ENCODE measurements at regions not wholly inside any gene's neighbourhood (a gene's known extent, or its start where the extent isn't known, plus 50 kb on each side); places are given as distances from the start of the nearest gene placed in this dataset.

DNA sequence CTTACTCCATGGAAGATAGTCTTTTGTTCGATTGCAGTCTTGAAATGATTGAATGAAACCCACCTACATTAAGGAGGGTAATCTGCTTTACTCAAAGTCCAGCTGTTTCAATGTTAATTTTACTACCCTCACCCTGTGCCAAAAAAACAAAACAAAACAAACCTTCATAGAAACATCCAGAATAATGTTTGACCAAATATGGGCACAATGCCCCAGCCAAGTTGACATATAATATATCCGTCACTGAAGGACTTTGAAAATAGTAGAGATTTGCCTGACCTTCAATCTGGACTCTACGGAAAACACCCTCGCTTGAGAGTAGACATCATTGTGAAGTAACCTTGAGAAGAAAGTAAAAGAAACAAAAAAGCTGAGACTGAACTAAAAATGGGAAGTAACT lies 550.5 kb upstream of the SMIM31 start:
- TF ChIP-seq POLR2A (IDR thresholded peaks at IDR 0.05) = no peak
- TF ChIP-seq, protein P1, sequence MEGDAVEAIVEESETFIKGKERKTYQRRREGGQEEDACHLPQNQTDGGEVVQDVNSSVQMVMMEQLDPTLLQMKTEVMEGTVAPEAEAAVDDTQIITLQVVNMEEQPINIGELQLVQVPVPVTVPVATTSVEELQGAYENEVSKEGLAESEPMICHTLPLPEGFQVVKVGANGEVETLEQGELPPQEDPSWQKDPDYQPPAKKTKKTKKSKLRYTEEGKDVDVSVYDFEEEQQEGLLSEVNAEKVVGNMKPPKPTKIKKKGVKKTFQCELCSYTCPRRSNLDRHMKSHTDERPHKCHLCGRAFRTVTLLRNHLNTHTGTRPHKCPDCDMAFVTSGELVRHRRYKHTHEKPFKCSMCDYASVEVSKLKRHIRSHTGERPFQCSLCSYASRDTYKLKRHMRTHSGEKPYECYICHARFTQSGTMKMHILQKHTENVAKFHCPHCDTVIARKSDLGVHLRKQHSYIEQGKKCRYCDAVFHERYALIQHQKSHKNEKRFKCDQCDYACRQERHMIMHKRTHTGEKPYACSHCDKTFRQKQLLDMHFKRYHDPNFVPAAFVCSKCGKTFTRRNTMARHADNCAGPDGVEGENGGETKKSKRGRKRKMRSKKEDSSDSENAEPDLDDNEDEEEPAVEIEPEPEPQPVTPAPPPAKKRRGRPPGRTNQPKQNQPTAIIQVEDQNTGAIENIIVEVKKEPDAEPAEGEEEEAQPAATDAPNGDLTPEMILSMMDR (IDR thresholded peaks at IDR 0.05) = no peak
- Histone ChIP-seq H3K4me1 (no peaks in the 10 kb centered on the region), H3K9me3 (no peaks in the 10 kb centered on the region), H3K27ac (no peak overlapping the region), H3K27me3 (no peaks in the 10 kb centered on the region), H3K36me3 (no peaks in the 10 kb centered on the region), H3K4me3 (no peak overlapping the region)
- intact Hi-C loops (cut with DNase I) = no loop called here
- no peak for DNase-seq
- WGBS, 2 donors = 79 to 86% methylated on average over 4 of the region's 4 CpGs

DNA sequence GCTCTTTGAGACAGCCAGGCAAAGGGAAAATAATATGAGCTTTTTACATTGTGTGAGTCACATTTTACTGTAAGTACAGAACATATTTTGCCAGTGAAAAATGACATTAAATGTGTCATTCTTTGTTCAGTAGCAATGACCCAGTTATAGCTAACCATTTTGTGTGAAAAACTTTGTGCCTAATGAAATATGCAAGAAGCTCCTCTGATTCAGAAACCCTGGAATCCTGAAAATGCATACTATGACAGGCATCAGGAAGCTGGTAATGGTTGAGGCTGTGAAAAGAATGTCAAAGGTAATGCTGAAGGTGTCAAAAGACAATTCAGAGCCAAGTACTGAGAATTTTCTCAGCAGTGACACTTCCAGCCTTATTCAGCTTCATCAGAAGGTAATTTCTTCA lies 549.5 kb upstream of the SMIM31 start:
- no peak for DNase-seq
- Histone ChIP-seq H3K4me1 (no peaks in the 10 kb centered on the region), H3K27me3 (no peaks in the 10 kb centered on the region), H3K27ac (no peak overlapping the region), H3K36me3 (no peaks in the 10 kb centered on the region), H3K9me3 (no peaks in the 10 kb centered on the region), H3K4me3 (no peak overlapping the region)
- intact Hi-C loops (cut with DNase I) = no loop called here
- no peak for TF ChIP-seq POLR2A (IDR thresholded peaks at IDR 0.05)
- TF ChIP-seq, protein P1 (IDR thresholded peaks at IDR 0.05) = no peak

DNA sequence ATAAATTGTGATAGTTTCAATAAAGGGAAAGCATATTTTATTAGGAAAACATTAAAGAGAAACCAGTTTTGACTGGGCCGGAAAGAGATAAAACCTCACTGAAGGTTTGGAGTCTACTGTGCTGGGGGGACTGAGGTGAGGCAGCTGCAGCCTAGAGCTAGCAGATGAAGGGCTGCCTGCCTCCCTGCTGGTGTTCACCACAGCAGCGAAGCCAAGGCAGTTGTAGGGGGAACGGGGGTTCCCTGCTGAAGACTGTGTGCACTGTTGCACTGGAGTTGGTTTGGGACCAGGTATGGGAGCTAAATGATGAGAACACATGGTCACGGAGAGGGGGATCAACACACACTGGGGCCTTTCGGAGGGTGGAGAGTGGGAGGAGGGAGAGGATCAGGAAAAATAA lies 546.5 kb upstream of the SMIM31 start:
- TF ChIP-seq, protein P1 (IDR thresholded peaks at IDR 0.05) = no peak
- TF ChIP-seq POLR2A (IDR thresholded peaks at IDR 0.05) = no peak
- intact Hi-C loops (cut with DNase I) = no loop called here
- no peak overlapping the region for H3K27ac ChIP-seq
- DNase-seq = no peak
- 75 to 76% methylated on average over 4 to 5 of the region's 5 CpGs for WGBS, 2 donors
- no peaks in the 10 kb centered on the region for H3K4me1 ChIP-seq
- no peaks in the 10 kb centered on the region for H3K9me3 ChIP-seq
- H3K4me3 ChIP-seq = no peak overlapping the region
- H3K36me3 ChIP-seq = no peaks in the 10 kb centered on the region
- H3K27me3 ChIP-seq = no peaks in the 10 kb centered on the region

DNA sequence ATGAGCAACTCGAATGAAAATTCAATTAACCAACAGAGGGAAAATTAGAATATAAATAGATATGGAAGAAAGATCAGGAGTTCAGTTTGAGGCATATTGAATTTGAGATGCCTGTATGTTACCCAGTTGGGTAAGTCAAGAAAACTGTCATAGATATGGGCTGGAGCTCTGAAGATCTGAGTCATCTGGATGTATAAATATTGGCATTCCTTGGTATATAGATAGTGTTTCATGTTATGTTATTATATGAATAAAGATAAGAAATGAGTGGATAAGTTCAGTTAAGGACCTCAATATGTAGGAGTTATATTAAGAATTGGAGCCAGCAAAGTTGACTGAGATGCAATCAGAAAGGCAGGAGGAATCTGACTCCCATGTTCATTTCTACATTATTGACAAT lies 543.6 kb upstream of the SMIM31 start:
- DNase-seq = no peak
- 33 to 59% methylated on average over 1 of the region's 1 CpG for WGBS, 2 donors
- intact Hi-C loops (cut with DNase I) = no loop called here

DNA sequence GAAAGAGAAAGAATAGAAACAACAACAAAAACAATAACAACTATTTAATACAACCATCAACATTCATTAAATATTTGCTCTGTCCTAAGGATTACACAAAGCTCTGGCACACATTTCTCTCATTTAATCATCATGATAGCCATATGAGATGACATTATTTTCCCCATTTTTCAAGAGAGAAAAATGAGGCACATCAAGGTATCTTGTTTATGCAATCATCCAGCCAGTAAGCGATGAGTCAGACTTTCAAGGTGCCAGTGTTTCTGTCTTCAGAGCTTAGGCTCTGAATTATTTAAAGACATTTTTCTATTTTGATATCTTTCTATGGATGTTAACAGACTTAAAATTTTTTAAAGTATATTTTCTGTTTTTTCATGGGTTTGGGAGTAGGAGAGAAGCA lies 541.8 kb upstream of the SMIM31 start:
- TF ChIP-seq, protein P1 (IDR thresholded peaks at IDR 0.05) = no peak
- TF ChIP-seq POLR2A (IDR thresholded peaks at IDR 0.05) = no peak
- intact Hi-C loops (cut with DNase I) = no loop called here

More for the DNA sequence above, 543.6 kb upstream of the SMIM31 start:
- no peak overlapping the region for H3K4me3 ChIP-seq
- no peaks in the 10 kb centered on the region for H3K36me3 ChIP-seq
- H3K4me1 ChIP-seq = no peaks in the 10 kb centered on the region
- H3K9me3 ChIP-seq = no peaks in the 10 kb centered on the region
- no peak overlapping the region for H3K27ac ChIP-seq
- TF ChIP-seq, protein P1 (IDR thresholded peaks at IDR 0.05) = no peak
- H3K27me3 ChIP-seq = no peaks in the 10 kb centered on the region

More for the DNA sequence above, 541.8 kb upstream of the SMIM31 start:
- no peak overlapping the region for H3K27ac ChIP-seq
- H3K9me3 ChIP-seq = no peaks in the 10 kb centered on the region
- H3K27me3 ChIP-seq = no peaks in the 10 kb centered on the region
- no peak for DNase-seq
- no peaks in the 10 kb centered on the region for H3K4me1 ChIP-seq
- H3K4me3 ChIP-seq = no peak overlapping the region
- no peaks in the 10 kb centered on the region for H3K36me3 ChIP-seq
- WGBS, 2 donors = 59 to 64% methylated on average over 1 of the region's 1 CpG
